Lung (tissue), 11 donors: ENCODE measurements at regions not wholly inside any gene's neighbourhood (a gene's known extent, or its start where the extent isn't known, plus 50 kb on each side); places are given as distances from the start of the nearest gene placed in this dataset.

Source experiments
- ATAC-seq: fragments of 200-7000 bp; cut with Tn5 transposase; one replicate; pipeline ENCODE4 v1.9.1; 2020; ENCODE audit warnings: moderate number of reproducible peaks; ENCODE audit not compliant: insufficient read depth, low FRiP score
- DNase-seq, 3 donors: peaks; one replicate each; pipeline ENCODE4 v3.0.0-alpha.2; 2013 to 2017
- H3K27ac ChIP-seq, 2 donors: one replicate each; pipeline ENCODE4 v1.5.1; 2013; ENCODE audit warnings: mild to moderate bottlenecking in 2 of 2, moderate library complexity in 2 of 2, control low read depth in 1 of 2, inconsistent platforms in 1 of 2, low read depth in 1 of 2, low read length in 1 of 2
- H3K27me3 ChIP-seq, 3 donors: one replicate each; pipeline ENCODE4 v1.5.1; 2013; ENCODE audit warnings: low read length in 2 of 3; ENCODE audit not compliant: control insufficient read depth in 3 of 3, insufficient read depth in 3 of 3
- H3K36me3 ChIP-seq, 4 donors: one replicate each; pipeline ENCODE4 v1.5.1; 2013; ENCODE audit warnings: low read length in 4 of 4, mild to moderate bottlenecking in 1 of 4, moderate library complexity in 1 of 4; ENCODE audit not compliant: control insufficient read depth in 4 of 4, insufficient read depth in 4 of 4
- H3K4me1 ChIP-seq, 5 donors: one replicate each; pipeline ENCODE4 v1.5.1; 2013; ENCODE audit warnings: low read length in 5 of 5, mild to moderate bottlenecking in 2 of 5, moderate library complexity in 1 of 5; ENCODE audit not compliant: control insufficient read depth in 5 of 5, insufficient read depth in 5 of 5
- H3K4me3 ChIP-seq: one replicate; pipeline ENCODE4 v1.5.1; 2013; ENCODE audit warnings: mild to moderate bottlenecking, control low read depth, moderate library complexity
- H3K9ac ChIP-seq, 2 donors: one replicate each; pipeline ENCODE4 v1.5.1; 2013; ENCODE audit warnings: low read length in 2 of 2, control low read depth in 1 of 2; ENCODE audit not compliant: insufficient read depth in 1 of 2
- H3K9me3 ChIP-seq, 4 donors: one replicate each; pipeline ENCODE4 v1.5.1; 2013; ENCODE audit warnings: low read length in 3 of 4, mild to moderate bottlenecking in 1 of 4, moderate library complexity in 1 of 4; ENCODE audit not compliant: control insufficient read depth in 4 of 4, insufficient read depth in 3 of 4
- WGBS, 2 donors: extraction: QIAGEN DNeasy Blood & Tissue Kit; methylation state at CpG; one replicate each; pipeline ENCODE4 v1.1.7; 2013; 5-methylcytosine and 5-hydroxymethylcytosine counted together
- TF ChIP-seq, protein P1 (sequence below): IDR thresholded peaks from 2 replicates; pipeline ENCODE4 v1.5.1; 2012; ENCODE audit warnings: mild to moderate bottlenecking; ENCODE audit errors: control extremely low read depth, extremely low read depth
- donor health status: control.
- donor health status: control.
- donor health status: Bipolar disorder and iron deficiency.
- donor health status: healthy.
- donor health status: DM: yes; HTN: yes; CAD: no.

DNA sequence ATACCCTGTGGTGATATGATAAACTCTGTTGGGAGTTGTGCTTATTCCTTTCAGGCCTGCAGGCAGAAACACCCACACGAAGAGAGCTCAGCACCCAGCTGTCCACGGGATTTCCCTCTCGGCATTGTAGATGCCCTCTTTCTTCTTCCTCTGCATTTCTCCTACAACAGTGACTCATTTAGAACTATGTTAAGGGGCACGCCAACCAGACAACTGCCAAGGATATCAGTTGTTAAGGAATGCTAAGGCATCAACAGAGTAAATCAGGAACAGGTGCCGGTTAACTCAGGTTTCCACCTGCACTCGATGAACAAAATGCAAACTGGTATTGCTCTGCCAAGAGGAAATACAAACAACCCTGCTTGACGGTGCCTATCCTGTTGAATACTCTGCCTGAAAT lies 270.0 kb upstream of the PEX5L start:
- ATAC-seq: peak; percentile 51
- Histone ChIP-seq H3K36me3 (no peaks in the 10 kb centered on the region), H3K9ac (no peak overlapping the region), H3K27me3 (no peaks in the 10 kb centered on the region), H3K4me1 (no peaks in the 10 kb centered on the region), H3K9me3 (no peaks in the 10 kb centered on the region), H3K4me3 (no peak overlapping the region), H3K27ac (no peak overlapping the region)
- WGBS, 2 donors: 69 to 77% methylated on average over 7 of the region's 7 CpGs
- DNase-seq: no peak
- TF ChIP-seq, protein P1, sequence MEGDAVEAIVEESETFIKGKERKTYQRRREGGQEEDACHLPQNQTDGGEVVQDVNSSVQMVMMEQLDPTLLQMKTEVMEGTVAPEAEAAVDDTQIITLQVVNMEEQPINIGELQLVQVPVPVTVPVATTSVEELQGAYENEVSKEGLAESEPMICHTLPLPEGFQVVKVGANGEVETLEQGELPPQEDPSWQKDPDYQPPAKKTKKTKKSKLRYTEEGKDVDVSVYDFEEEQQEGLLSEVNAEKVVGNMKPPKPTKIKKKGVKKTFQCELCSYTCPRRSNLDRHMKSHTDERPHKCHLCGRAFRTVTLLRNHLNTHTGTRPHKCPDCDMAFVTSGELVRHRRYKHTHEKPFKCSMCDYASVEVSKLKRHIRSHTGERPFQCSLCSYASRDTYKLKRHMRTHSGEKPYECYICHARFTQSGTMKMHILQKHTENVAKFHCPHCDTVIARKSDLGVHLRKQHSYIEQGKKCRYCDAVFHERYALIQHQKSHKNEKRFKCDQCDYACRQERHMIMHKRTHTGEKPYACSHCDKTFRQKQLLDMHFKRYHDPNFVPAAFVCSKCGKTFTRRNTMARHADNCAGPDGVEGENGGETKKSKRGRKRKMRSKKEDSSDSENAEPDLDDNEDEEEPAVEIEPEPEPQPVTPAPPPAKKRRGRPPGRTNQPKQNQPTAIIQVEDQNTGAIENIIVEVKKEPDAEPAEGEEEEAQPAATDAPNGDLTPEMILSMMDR: no peak

DNA sequence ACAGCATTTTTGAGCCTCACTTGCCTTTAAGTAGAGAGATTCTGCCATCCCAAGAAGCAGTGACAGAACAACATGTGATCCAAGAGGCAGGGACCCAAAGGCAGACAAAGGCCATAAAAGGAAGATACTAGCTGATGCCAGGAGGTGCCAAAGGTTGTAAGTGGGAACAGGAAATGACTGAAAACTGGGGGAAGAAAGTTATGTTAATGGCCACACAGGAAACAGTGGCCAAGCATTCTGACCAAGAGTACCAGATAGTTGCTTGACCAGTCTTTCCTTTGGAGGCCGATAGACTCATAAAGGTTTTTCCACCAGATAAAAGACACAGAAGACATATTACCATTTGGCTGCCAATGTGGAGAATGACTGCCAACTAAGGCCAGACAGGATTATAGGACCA lies 274.5 kb upstream of the PEX5L start:
- ATAC-seq (no peak), DNase-seq (no peak)
- H3K9me3 ChIP-seq: no peaks in the 10 kb centered on the region
- H3K27ac ChIP-seq: no peak overlapping the region
- H3K9ac ChIP-seq: no peak overlapping the region
- TF ChIP-seq, protein P1: no peak
- 41 to 62% methylated on average over 1 of the region's 1 CpG for WGBS, 2 donors
- no peaks in the 10 kb centered on the region for H3K36me3 ChIP-seq
- no peak overlapping the region for H3K4me3 ChIP-seq
- H3K27me3 ChIP-seq: no peaks in the 10 kb centered on the region
- no peaks in the 10 kb centered on the region for H3K4me1 ChIP-seq

DNA sequence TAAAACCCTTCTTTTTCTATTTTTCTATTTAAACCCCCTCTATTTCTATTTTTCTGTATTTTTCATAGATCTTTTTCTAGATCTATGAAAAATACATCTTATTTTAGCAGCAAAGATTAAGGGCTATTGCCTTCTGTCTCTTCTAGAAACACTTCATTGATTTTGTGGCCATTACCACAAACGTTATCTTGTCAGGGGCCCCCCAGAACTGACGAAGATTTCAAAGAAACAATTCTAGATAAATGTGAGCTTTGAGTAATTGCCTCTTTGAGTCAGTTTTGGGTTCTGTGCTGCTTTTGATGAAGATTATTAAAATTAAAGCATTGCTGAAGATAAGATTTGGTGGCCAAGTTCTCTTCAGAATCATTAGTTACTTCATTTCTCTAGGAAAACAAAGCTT lies 279.6 kb upstream of the PEX5L start:
- Histone ChIP-seq H3K4me1 (no peaks in the 10 kb centered on the region), H3K27me3 (no peaks in the 10 kb centered on the region), H3K27ac (no peak overlapping the region), H3K36me3 (no peaks in the 10 kb centered on the region), H3K4me3 (no peak overlapping the region), H3K9ac (no peak overlapping the region), H3K9me3 (no peaks in the 10 kb centered on the region)
- 38 to 63% methylated on average over 2 of the region's 2 CpGs for WGBS, 2 donors
- DNase-seq: no peak
- no peak for ATAC-seq
- TF ChIP-seq, protein P1: no peak

DNA sequence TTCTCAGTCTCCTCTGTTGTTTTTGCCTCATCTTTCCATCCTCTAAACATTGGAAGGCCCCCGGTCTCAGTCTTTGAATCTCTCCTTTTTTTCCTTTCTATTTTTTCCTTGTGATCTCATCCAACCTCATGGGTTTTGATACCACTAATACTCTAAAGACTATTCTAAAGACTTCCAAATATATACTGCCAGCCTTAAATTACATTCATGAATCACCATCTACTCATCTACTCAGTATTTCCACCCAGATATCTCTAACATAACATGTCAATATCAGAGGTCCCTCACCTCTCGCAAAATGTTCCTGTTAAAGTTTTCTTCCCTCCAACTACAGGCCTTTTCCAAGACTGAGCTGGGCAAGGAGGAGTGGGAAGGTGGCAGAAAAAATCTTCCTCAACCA lies 282.5 kb upstream of the TTC14 start:
- no peak overlapping the region for H3K9ac ChIP-seq
- 90 to 92% methylated on average over 2 of the region's 2 CpGs for WGBS, 2 donors
- no peaks in the 10 kb centered on the region for H3K4me1 ChIP-seq
- H3K27me3 ChIP-seq: no peaks in the 10 kb centered on the region
- ATAC-seq (no peak), DNase-seq (no peak)
- peaks cover 0 to 4% (median 0%) of the 10 kb centered on the region in 4 donors for H3K9me3 ChIP-seq
- no peaks in the 10 kb centered on the region for H3K36me3 ChIP-seq
- TF ChIP-seq, protein P1: no peak
- H3K4me3 ChIP-seq: no peak overlapping the region
- no peak overlapping the region for H3K27ac ChIP-seq
